GM19463 (cell line): ENCODE measurements at regions not wholly inside any gene's neighbourhood (a gene's known extent, or its start where the extent isn't known, plus 50 kb on each side); places are given as distances from the start of the nearest gene placed in this dataset.

Experiments
- ATAC-seq: cut with Tn5 transposase; IDR thresholded peaks from one replicate; pipeline ENCODE4 v1.9.1; 2021; ENCODE audit warnings: mild to moderate bottlenecking, moderate library complexity; ENCODE audit not compliant: unreplicated experiment

GRCh38 chr3:104575634-104576033 lies 791.1 kb upstream of the ALCAM start:
- ATAC-seq: no peak

DNA sequence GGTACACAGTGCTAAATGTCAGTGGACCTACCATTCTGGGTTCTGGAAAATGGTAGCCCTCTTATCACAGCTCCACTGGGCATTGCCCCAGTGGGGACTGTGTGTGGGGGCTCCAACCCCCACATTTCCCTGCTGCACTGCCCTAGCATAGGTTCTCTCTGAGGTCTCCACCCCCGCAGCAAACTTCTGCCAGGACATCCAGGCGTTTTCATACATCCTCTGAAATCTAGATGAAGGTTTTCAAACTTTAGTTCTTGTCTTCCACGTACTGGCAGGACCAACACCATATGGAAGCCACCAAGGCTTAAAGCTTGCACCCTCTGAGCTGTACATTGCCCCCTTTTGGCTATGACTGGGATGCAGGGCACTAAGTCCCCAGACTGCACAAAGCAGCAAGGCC lies 788.2 kb upstream of the ALCAM start:
- ATAC-seq: no peak

- no peak for ATAC-seq
Observed at GRCh38 chr3:104582092-104582491, 784.6 kb upstream of the ALCAM start.

DNA sequence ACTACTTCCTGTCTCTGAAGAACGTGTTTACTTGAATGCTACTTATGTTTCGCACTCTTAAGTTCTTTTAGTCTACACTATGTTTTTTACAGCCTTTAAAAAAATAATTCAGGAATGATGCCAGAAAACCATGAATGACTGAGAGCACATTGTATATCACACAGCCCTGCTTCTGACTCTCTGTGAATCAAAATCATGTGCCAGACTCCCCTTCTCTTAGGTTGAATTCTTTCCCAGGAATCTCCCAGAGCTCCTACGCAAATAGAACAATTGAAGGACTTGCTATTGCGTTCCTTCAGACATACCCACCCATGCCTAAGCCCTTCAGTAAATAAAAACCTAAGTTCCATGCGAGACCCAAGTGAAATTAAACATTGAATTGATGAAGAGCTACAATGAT lies 782.0 kb upstream of the ALCAM start:
- ATAC-seq: no peak

GRCh38 chr3:104586344-104586743 lies 780.4 kb upstream of the ALCAM start:
- ATAC-seq: no peak

DNA sequence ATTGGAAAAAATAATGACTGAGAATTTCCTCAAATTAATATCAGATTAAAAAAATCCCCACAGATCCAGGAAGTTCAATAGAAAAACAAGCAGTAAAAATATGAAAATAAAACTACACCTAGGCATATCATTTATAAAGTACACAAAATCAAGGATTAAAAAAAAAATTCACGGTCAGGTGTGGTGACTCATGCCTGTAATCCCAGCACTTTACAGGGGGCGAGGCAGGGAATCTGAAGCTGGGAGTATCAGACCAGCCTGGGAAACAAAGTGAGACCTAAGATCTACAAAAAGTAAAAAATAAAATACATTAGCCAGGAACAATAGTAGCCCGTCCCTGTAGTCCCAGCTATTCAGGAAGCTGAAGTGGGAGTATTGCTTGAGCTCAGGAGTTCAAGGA lies 778.3 kb upstream of the ALCAM start:
- ATAC-seq: no peak

DNA sequence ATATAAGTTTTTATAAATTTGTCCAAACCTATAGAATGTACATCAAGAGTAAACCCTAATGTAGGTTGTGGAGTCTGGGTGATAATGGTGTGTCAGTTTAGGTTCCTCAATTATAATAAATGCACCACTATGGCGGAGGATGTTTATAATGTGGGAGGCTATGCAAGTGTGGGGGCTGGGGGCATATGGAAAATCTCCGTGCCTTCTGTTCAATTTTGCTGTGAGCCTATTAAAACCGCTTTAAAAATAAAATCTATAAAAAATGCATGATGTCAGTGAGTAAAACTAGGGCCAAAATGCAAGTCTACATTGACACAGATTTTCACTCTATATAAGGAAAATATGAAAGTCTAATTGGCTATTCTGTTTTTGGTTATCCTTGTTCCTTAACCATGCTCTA lies 774.9 kb upstream of the ALCAM start:
- ATAC-seq: no peak

- no peak for ATAC-seq
Observed at GRCh38 chr3:104594491-104594890, 772.2 kb upstream of the ALCAM start.

- no peak for ATAC-seq
Observed at GRCh38 chr3:104596054-104596453, 770.7 kb upstream of the ALCAM start.

DNA sequence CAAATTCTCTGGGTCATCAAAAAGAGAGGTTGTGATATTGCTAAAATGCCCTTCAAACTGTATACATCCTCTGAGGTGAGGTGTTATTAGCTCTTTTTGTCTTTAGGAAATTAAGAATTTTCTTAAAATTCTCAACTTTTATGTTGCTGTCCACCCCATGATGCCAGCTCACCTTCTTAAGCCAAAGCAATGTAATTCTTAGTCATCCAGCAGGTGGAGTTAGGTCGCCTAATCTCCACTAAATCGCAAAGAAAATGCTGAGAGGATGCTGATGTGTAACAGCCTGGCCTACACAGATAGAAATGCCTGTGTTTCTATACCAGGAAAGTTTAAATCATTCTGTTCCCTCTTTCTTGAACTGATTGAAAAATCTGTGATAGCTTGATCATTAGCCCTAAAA lies 770.2 kb upstream of the ALCAM start:
- ATAC-seq: peak; percentile 89

- no peak for ATAC-seq
Observed at GRCh38 chr3:104598848-104599511, 767.7 kb upstream of the ALCAM start.

- ATAC-seq: no peak
Observed at GRCh38 chr3:104604326-104605010, 762.2 kb upstream of the ALCAM start.

DNA sequence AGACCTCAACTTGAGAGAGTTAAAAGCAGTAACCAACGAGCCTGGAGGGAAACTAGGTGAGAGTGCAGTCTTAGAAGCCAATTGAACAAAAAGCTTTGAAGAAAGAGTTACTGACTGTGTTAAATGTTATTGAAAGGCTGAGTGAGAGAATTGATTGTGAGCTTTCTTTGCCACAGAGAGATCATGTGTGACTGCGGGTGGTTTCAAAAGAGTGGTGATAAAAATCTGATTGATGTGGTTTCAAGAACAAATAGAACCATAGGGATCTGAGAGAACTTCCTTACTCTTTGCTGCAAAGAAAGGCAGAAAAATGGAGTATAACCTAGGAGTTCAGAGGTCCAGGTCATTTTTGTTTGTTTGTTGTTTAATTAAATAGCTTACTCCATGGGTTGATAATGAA lies 759.9 kb upstream of the ALCAM start:
- no peak for ATAC-seq

DNA sequence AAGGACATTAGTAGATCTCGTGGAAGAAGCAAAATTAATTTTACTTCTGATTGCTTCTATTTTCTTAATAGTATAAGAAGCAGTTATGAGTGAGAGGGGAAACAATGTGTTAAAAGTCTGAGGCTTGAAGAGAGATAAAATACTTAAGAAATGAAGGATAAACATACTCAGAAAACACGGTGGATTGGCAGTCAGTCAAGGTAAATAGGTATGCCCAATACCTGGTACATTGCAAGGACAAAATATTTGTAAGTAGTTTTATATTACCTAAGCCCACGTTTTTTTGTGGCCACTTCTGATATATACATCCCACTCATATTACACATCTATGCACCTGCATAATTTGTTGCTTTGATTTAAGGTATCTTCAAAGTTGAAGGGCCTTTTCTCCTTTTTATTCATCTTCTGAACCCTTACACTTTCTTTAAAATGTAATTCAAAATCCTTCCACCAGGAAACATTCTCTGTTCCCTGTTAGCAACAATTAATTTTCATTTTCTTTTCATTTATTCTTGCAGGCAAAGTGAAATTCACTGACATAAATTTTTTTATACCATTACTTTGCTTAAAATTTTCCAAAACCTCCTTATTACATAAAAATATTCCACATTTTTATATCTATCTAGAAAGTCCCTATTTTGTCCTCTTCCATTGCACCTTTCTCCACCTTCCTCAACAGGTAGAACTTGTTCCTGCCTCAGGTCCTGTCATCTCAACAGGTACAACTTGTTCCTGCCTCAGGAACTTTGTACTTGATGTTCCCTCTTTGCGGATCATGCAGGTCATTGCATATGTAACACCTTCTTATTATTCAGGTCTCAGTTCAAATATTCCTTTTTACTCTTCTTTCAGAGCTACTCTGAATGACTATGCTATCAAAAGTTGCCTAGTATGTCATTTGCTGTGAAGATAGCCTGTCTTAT lies 755.7 kb upstream of the ALCAM start:
- ATAC-seq: no peak

DNA sequence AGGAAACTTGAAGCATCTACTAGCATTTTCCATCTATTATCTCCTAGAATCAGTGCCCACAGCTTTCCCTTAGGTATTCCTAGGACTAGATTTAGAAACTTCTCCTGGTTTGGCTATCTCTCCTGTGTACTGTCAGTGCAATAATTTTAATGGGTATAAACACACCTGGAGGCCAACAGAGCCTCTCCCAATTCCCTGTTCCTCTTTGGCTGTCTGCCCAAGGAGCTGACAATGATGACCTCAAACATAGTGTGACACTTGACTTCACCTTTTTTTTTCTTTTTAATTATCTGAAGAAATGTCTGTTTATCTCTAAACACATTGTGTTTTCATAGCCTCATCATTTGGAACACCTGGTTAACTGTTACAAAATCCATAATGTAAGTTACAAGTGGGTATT lies 754.5 kb upstream of the ALCAM start:
- no peak for ATAC-seq

DNA sequence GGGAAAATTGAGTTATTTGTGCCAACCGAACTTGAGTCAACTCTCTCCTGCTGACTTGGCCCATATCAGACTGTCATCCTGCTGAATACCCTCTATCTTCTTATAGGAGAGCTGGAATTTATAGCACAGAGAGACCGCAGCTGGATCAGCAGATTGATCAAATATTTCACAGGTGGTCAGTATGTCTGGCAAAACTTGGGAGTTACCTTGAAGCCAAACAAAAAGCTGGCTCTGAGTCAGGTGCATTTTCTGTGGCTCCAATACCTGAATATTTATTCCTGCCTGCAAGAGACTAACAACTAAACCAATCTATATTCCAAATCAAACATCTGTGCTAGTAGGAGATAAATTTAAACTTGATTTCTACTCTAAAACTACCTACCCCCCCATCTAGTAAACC lies 752.1 kb upstream of the ALCAM start:
- ATAC-seq: no peak

GRCh38 chr3:104628185-104628789 lies 738.4 kb upstream of the ALCAM start:
- ATAC-seq: no peak

DNA sequence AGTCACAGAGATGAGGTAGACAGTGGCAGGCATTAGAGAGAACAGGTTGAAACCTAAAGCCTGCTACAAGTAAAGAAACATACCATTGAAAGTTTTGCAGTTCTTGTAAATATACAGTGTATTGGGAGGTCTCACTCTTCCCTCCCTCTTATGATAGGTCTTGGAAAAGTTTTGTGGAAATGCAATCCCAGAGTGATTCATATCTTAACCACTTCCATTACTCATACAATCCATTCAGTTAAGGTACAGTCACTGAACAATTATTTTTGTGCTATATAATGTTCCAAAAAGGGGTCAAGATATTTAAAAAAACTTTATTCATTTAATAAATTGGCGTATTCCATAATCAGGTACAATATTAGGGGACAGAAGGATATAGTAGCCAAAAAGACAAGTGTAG lies 737.7 kb upstream of the ALCAM start:
- ATAC-seq: no peak

DNA sequence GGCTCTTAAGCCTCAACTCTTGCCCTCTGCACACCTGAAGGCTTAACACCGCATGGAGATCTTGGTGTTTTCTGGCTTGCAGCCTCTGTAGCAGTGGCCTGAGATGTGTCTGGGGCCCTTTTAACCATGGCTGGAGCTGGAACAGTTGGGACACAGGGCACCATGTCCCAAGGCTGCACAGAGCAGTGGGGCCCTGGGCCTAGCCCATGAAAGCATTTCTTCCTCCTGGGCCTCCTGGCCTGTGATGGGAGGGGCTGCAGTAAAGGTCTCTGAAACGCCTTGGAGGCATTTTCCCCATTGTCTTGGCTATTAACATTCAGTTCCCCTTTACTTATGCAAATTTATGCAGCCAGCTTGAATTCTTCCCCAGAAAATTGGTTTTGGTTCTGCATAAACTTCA lies 735.5 kb upstream of the ALCAM start:
- no peak for ATAC-seq

DNA sequence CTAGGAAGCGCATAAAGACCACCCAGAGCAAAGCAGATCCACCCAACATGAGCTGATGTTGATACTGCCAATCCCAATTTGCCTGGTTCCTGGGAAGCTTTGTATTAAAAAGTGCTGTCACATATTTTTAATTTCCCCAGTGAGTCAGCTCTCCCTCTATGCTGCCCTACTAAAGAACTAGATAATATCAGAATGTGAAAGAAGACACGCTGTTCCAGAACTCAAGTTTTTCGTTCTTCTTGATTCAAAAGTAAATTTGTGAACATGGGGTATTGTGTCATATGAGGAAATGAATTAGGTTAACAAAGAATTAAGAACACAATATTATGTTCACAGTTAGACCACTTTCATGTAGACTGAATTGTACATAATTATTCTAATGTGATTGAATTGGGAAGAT lies 734.2 kb upstream of the ALCAM start:
- no peak for ATAC-seq

DNA sequence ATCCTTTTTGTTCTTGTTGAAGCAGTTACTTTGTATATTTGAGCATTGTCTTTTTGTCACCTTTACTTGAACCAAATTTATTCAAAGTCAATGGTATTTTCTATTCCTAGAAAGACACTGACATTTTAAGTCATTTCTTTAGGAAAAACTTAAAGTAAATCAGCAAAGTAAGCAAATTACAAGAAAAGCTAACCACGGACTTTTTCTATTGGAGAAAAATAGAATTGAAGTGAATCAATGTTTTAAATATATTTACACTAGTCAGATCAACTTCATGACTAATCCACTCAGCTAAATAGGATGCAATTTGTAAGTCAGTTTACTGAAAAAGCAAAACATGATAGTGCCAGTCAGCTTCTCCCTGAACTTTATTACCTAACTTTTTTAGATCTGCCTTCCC lies 733.8 kb upstream of the ALCAM start:
- ATAC-seq: no peak
